NCI-H345 treated with DMSO at 0.1 percent for 48 hours (cell line): ENCODE measurements at regions not wholly inside any gene's neighbourhood (a gene's known extent, or its start where the extent isn't known, plus 50 kb on each side); places are given as distances from the start of the nearest gene placed in this dataset.

Experiments used
- DNase-seq: peaks from one replicate; lab custom pipeline; 2025; ENCODE audit not compliant: unreplicated experiment; lab: John Stamatoyannopoulos, UW

- DNase-seq: no peak
Measured at GRCh38 chr13:81745391-81745790, 1404.5 kb upstream of the SPRY2 start.

DNA sequence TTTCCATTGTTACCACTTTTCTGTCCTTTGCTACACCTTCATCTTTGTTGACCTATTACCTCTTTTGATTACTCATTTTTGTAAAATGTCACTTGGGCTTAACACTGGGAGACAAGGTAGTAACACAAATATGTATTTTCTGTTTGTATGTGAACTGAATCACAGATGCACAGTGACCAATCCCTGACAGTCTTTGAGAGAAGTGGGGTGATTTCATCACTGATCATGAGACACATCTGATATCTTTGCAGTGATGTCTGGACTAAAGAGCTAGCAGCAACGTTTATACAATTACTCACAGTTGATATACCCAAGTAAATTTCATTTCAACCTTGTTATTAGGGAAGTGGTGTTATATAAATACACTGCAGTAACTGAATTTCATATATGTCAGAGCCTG lies 1397.4 kb upstream of the SPRY2 start:
- DNase-seq: no peak

DNA sequence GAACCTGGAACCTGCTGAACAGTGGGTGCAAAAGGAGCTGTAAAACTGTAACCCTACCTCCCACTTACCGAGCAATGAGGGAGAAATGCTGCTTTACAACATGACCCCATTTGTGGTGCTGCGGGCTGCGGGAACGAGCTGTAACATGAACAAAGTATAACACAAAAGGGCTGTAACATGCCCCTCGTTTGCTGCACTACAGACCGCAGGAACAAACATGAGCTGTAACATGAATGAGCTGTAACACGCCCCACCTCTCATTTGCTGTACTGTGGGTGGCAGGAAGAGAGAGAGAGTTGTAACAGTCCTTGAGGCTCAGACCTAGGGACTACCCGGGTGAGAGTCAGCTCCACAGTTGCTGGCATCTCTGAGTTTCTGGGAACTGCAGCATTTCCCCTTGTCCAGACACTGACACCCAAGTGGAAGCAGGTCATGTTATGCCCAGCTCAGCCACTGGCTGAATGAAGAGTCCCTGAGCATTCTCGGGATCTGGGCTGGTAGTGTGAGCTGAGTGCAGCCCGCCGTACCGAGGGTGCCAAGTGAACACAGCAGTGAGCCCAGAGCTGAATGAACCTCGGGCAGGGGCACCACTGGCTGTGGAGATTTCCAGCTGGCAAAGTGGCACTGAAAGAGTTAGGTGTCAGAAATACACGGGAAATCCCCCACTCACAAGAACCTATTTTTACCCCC lies 1385.3 kb upstream of the SPRY2 start:
- no peak for DNase-seq

- no peak for DNase-seq
Measured at GRCh38 chr13:81722456-81722855, 1381.5 kb upstream of the SPRY2 start.

DNA sequence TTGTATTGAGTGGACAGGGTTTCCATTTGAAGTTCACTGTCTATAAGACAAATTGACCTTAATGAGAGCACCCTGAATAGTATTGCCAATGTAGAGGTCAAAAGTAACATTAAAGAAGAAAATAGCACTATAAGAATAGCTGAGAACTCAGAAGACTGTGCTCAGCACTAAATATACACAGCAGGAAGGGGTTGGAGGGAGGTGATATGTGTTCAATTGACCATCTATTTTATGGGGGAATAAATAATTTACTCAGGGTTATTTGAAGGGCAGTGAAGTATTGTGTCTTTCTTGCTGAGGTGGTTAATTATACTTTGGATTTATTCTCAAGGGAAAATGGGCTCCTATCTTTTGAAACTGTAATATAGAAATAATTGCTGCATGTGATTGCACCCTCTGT lies 1380.5 kb upstream of the SPRY2 start:
- no peak for DNase-seq

DNA sequence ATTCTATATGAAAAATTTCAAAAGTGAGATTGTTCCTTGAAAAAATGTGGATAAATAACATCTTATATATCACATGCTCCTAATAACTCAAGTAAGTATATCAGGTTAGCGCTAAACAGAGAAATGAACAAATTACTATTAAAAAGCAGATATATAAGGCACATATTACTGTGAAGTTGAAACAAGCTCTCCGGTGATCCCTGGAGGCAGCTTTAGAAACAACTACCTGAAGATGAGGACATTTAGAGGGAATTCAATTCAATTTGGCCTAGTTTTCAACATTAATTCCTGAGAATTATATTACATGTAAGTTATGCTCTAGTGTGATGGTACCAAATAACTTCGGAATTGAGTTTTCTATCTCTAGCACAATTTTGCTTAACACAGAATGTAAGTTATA lies 1373.6 kb upstream of the SPRY2 start:
- DNase-seq: no peak

- DNase-seq: no peak
Measured at GRCh38 chr13:81713201-81713600, 1372.3 kb upstream of the SPRY2 start.

GRCh38 chr13:81697826-81698225 lies 1356.9 kb upstream of the SPRY2 start:
- DNase-seq: no peak

DNA sequence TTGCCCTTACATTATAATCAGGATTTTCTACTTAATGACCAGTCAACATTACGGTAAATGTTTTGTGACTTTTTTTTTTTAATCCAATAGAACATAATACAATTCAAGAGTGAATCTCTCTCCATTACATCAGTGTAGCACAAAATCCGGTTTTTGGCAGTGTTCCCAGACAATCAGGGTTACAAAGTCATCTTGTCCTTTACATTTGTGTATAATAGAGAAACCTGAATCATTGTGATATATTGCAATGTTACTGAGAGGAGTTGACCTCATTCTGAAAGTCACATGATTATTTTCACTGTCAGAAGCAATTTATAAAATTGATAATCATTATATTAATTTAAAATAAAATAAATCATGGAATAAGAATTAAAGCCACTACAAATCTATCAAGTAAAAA lies 1346.0 kb upstream of the SPRY2 start:
- DNase-seq: peak; percentile 40

- DNase-seq: no peak
Measured at GRCh38 chr13:81683521-81683920, 1342.6 kb upstream of the SPRY2 start.

DNA sequence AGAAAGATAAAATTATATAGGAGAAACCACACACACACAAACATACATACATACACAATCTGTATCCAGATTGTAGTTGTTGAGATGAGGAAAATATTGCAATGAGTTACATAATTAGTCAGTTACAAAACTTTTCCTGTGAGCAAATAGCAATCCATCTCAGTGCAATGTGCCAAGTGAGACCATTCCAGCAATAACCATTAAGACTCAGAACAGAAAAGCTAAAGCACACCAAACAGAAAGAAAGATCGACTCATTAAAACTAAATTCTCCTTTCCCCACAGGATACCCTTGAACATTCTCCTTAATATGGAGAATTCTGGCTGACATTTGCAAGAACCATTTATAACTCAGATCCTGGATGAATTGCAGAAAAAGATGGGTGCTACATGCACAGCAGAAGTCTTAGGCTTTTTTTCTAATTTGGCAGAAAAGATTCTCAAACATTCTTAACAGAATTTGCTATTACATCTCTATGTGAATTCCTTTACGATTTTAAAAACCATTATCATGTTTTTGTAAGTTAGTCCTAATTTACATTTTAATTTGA lies 1341.2 kb upstream of the SPRY2 start:
- no peak for DNase-seq

- no peak for DNase-seq
Measured at GRCh38 chr13:81677857-81678256, 1336.9 kb upstream of the SPRY2 start.

DNA sequence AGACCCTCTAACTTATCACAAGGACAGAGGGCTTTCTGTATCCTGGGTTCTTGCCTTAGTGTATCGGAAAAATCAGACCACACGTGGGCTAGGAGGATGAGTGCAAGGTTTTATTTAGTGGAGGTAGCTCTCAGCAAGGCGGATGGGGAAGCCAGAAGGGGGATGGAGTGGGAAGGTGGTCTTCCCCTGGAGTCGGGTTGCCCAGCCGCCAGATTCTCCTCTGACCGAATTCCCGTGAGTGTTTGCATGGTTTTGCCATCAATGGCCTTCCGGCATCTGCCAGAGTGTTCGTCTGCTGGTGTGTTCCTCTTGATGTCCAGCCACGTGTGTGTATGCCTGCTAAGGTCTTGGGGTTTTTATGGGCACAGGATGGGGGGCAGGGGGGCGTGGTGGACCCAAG lies 1335.1 kb upstream of the SPRY2 start:
- no peak for DNase-seq

GRCh38 chr13:81671064-81671463 lies 1330.1 kb upstream of the SPRY2 start:
- no peak for DNase-seq

- no peak for DNase-seq
Measured at GRCh38 chr13:81670048-81670447, 1329.1 kb upstream of the SPRY2 start.

DNA sequence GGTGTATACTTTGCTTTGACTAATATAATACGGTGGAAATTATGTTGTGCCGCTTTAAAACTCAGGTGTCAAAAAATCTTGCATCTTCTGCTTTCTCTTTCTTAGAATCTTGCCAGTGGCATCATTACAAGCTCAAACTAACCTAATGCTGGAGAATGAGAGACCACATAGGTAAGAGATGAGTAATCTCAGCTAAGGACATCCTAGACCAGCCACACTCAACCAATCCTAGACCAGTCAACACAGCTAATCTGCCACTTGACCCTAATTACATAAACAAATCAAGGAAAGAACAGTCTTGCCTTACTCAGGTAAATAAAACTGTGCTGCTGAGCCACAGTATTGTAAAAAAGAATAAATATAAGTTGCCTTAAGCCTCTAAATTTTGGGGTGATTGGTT lies 1323.9 kb upstream of the SPRY2 start:
- no peak for DNase-seq

GRCh38 chr13:81659984-81660383 lies 1319.1 kb upstream of the SPRY2 start:
- DNase-seq: no peak

DNA sequence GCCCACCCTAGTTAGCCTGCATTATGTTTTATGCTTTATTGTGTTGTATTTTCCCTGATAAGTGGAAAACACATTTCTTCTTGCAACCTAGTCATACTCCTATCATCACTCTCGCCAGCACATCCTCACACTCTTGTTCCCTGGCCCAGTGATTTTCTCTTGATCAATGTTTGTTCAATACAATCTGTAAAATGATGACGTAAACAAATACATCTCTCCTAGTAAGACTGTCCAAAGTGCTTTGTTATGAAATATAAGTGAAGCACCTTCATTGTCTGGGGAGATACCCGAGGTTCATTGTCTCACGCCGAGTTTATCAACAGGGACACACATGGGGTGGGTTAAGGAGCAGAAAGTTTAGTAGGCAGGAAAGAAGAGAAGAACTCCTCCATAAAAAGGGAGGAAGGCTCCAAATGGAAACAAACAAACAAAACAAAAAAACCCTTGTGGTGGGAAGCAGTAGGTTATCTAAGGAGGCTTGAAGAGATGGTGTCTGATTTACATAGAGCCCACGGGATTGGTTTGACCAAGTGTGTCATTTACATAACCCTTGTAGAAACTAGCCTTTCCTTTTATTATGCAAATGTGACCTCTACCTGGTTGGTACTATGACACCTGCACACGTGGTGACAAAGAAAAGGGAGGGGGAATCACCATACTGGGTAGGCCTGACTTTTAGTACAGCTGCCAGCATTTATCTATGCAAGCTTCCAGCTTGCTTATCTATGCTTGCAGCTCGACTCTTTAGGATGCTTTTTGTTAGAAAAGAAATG lies 1317.9 kb upstream of the SPRY2 start:
- DNase-seq: no peak

DNA sequence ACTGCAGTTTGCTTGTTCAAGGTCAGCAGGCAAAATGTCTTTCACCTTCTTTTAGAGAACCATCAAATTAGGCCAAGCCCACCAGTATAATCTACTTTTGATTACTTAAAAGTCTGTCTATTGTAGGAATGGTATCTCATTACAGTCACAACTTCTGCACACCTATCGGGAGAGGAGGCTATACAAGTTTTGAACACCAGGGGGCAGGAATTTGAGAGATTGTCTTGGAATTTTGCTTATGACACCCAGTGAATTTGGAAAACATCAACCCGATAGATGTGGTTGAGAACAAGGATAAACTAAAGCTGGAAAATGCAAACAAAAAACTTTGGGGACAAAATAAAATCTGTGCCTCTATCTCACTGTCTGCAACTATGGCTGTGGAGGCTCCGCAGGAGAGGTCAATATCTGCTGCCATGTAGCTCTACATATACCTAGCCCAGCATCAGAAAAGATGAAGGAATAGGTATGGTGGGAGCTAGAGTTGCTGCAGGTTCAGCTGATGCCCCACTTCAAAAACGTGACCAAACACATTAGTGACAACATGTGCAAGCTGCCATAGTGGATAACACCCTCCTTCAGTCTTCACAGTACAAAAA lies 1299.2 kb upstream of the SPRY2 start:
- DNase-seq: no peak

- no peak for DNase-seq
Measured at GRCh38 chr13:81637457-81637856, 1296.5 kb upstream of the SPRY2 start.

- DNase-seq: no peak
Measured at GRCh38 chr13:81636120-81636519, 1295.2 kb upstream of the SPRY2 start.

GRCh38 chr13:81615031-81615430 lies 1274.1 kb upstream of the SPRY2 start:
- no peak for DNase-seq
